Lower leg skin (tissue), 4 donors: ENCODE measurements at regions not wholly inside any gene's neighbourhood (a gene's known extent, or its start where the extent isn't known, plus 50 kb on each side); places are given as distances from the start of the nearest gene placed in this dataset.

ENCODE experiments used
- DNase-seq, 2 donors: peaks; one replicate each; pipeline ENCODE4 v3.0.0-alpha.2; 2019; ENCODE audit warnings: low spot score in 2 of 2
- H3K4me3 ChIP-seq: fragments of 200-600 bp; sonication (generic); 2 replicates; pipeline ENCODE4 v1.5.1; 2017; ENCODE audit warnings: mild to moderate bottlenecking, low read depth; ENCODE audit not compliant: poor library complexity, severe bottlenecking
- POLR2A ChIP-seq, 2 donors: fragments of 450-650 bp; IDR thresholded peaks; one replicate each; pipeline ENCODE4 v1.6.1; 2016 to 2017; ENCODE audit warnings: antibody characterized with exemption in 2 of 2, mild to moderate bottlenecking in 1 of 2, moderate library complexity in 1 of 2
- WGBS, 2 donors: methylation state at CpG; one replicate each; pipeline ENCODE4 v1.1.5; 2018; 5-methylcytosine and 5-hydroxymethylcytosine counted together
- intact Hi-C: fragments of 100-400 bp; cut with DNase I; formaldehyde crosslinking; loops from one replicate; pipeline ENCODE4 v1.15.0; 2023; ENCODE audit warnings: low total_unique reads
- TF ChIP-seq, protein P1 (sequence below), 3 donors: fragments of 450-650 bp; IDR thresholded peaks; one replicate each; pipeline ENCODE4 v1.5.1; 2016; ENCODE audit warnings: antibody characterized with exemption in 3 of 3, mild to moderate bottlenecking in 3 of 3, moderate library complexity in 2 of 3

DNA sequence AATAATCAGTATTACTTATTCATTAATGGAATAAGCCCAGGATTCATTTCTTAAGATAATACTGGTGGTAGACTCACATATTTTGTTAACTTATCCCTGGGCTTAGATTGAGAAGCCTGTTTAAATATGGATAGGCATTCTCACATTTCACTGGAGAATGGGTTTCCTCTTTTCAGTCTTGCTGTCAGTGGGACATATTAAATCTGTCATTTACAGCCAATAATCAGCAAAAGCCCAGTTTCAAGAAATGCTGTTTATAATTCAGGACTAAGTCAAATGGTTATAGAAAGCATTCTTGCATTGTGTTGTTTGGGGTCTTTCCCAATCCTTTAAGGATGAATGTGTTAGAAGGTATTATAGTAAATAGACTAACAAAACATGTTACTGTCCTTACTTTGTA is 143.7 kb upstream of the NAALADL2 start:
- intact Hi-C loops = no loop called here

DNA sequence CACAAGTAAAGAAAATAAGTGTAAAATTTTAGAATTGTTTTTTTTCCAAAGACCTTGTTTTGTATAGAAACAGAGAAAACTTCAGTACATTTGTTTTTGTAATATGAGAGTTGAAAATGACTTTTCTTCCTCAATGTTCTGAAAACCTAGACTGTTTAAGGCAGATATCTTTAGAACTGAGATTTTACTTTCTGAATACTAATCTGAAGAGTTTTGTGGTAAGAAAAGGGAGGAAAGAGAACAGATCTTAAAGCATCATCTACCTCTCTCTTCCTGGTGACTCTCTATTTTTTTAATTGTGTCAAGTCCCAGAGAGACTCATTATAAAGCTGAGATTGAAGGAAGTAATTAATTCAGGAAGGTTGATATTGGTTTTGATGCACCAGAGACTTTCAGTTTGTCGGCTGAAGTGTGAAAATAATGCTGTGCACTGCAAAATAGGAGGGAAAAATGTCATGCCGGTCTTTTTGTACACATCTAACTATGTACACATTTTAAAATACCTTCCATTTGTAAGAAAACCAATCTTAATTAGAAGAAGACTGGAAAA is 142.1 kb upstream of the NAALADL2 start:
- no peak for DNase-seq
- intact Hi-C loops = no loop called here
- no peak overlapping the region for H3K4me3 ChIP-seq
- no peak for TF ChIP-seq POLR2A (IDR thresholded peaks at IDR 0.05)
- TF ChIP-seq, protein P1, sequence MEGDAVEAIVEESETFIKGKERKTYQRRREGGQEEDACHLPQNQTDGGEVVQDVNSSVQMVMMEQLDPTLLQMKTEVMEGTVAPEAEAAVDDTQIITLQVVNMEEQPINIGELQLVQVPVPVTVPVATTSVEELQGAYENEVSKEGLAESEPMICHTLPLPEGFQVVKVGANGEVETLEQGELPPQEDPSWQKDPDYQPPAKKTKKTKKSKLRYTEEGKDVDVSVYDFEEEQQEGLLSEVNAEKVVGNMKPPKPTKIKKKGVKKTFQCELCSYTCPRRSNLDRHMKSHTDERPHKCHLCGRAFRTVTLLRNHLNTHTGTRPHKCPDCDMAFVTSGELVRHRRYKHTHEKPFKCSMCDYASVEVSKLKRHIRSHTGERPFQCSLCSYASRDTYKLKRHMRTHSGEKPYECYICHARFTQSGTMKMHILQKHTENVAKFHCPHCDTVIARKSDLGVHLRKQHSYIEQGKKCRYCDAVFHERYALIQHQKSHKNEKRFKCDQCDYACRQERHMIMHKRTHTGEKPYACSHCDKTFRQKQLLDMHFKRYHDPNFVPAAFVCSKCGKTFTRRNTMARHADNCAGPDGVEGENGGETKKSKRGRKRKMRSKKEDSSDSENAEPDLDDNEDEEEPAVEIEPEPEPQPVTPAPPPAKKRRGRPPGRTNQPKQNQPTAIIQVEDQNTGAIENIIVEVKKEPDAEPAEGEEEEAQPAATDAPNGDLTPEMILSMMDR (IDR thresholded peaks at IDR 0.05) = no peak
- 84% methylated on average over 2 of the region's 2 CpGs for WGBS, 2 donors

More for the DNA sequence above, 143.7 kb upstream of the NAALADL2 start:
- DNase-seq = no peak
- H3K4me3 ChIP-seq = no peak overlapping the region
- TF ChIP-seq, protein P1 (IDR thresholded peaks at IDR 0.05) = no peak
- no peak for TF ChIP-seq POLR2A (IDR thresholded peaks at IDR 0.05)

DNA sequence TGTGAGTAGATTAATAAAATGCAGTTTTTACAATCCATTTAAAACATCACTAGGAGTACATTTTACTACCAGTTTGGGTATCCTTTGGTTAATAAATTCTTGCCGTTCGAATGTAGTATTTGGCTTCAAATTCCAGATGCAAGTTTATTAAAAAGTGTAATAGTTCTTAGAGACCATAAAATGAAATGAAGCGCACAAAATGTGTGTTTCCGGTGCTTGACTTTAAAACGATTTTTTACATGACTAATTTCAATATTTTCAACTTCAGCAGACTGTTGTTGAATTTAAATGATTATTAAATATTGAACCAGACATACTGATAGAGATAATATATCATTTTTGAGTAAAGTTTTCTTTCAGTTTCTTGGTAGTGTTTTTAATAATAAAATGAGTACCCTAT is 138.4 kb upstream of the NAALADL2 start:
- TF ChIP-seq POLR2A (IDR thresholded peaks at IDR 0.05) = no peak
- TF ChIP-seq, protein P1 (IDR thresholded peaks at IDR 0.05) = no peak
- no peak for DNase-seq
- intact Hi-C loops = no loop called here
- H3K4me3 ChIP-seq = no peak overlapping the region
- 86 to 88% methylated on average over 5 of the region's 5 CpGs for WGBS, 2 donors

DNA sequence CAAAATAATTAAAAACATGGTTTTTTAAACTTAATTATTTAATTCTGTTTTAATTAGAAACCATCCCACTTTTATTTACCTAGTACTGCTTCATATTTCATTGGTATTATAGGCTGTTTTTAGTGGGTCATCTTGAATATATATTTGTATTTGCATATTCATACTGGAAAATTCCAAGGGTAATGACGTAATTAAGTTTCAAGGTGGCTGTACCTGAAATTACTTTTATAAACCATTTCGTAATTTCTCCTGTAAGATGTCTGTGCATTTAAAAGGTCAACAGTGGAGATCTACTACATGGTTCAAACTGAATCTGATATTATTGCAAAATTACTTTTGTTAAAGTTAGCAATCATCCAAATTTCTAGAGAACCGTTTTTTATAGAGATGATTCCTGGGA is 133.8 kb upstream of the NAALADL2 start:
- no peak overlapping the region for H3K4me3 ChIP-seq
- WGBS, 2 donors = 84 to 89% methylated on average over 3 of the region's 3 CpGs
- intact Hi-C loops = no loop called here
- TF ChIP-seq POLR2A (IDR thresholded peaks at IDR 0.05) = no peak
- TF ChIP-seq, protein P1 (IDR thresholded peaks at IDR 0.05) = no peak
- DNase-seq = no peak

DNA sequence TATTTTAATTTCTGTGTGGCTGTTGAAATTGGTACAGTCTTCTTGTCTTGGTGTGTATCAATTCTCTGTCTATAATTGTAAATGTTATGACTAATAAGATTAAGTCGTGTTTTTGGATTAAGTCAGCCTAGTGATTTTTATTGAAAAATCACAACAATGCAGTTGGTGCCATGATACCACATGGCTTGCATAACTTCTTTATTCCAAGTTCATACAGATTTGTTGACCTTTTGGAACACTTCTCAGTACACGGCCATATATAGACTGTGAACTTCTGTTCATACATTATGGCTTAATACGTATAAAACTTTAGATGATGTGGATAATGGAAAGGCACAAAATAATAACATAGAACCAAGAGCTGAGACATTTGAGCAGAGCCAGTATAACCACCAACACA is 121.2 kb upstream of the NAALADL2 start:
- 74 to 76% methylated on average over 3 of the region's 3 CpGs for WGBS, 2 donors
- TF ChIP-seq, protein P1 (IDR thresholded peaks at IDR 0.05) = no peak

DNA sequence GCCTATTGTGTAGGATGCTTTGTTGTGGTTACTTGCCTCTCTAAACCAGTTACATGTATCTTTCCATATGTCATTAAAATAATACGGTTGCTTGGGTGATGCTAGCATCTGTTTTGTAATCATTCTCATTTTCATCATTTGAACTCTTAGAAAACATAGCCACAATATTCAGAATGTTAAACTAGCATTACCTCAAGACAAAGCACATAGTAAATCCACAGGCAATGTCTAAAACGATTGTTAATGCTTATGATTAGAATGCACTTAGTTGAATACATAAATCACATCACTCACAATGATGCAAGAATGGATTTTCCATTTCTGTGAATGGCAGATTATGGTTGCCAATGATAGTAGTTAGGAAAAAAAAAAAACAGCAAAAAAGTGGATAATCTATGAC is 110.0 kb upstream of the NAALADL2 start:
- TF ChIP-seq, protein P1 (IDR thresholded peaks at IDR 0.05) = no peak
- intact Hi-C loops = no loop called here
- DNase-seq = no peak
- WGBS, 2 donors = 56 to 57% methylated on average over 2 of the region's 2 CpGs
- H3K4me3 ChIP-seq = no peak overlapping the region

More for the DNA sequence above, 121.2 kb upstream of the NAALADL2 start:
- intact Hi-C loops = no loop called here
- no peak overlapping the region for H3K4me3 ChIP-seq
- no peak for DNase-seq
